K562 (cell line): ENCODE measurements at regions not wholly inside any gene's neighbourhood (a gene's known extent, or its start where the extent isn't known, plus 50 kb on each side); places are given as distances from the start of the nearest gene placed in this dataset.

Experiments
- ATAC-seq: fragments of 200-7000 bp; cut with Tn5 transposase; 3 replicates; pipeline ENCODE4 v1.9.1; 2020; ENCODE audit warnings: moderate library complexity
- BruUV-seq: library from RNA; stranded (reverse); fragments of 400-500 nt; replicated peaks from 2 replicates; lab custom pipeline; 2021; lab: Mats Ljungman, UMichigan
- CTCF ChIA-PET: fragments of 300-600 bp; formaldehyde crosslinking; extraction: SDS; loops from one replicate; lab custom pipeline; 2021; ENCODE audit warnings: low intra/inter-chr PET ratio; lab: Yijun Ruan, JAX
- POLR2A ChIA-PET: fragments of 300-600, 350-650 bp; sonication (Branson Sonifier 250); formaldehyde crosslinking; extraction: SDS; loops from one replicate; lab custom pipeline; 2021; ENCODE audit warnings: antibody characterized with exemption, inconsistent platforms; lab: Yijun Ruan, JAX
- DNase-seq, 4 experiments: peaks; one replicate each; pipeline versions ENCODE4 v3.0.0 to v3.0.0-alpha.2; 2011 to 2018; ENCODE audit warnings: low spot score in 3 of 4, mixed read lengths in 3 of 4; ENCODE audit errors: extremely low read depth in 1 of 4
- FAIRE-seq: peaks from 2 replicates; lab custom pipeline; 2011; peaks lifted over from hg19 to GRCh38; lab: Jason Lieb, UNC
- H2AFZ ChIP-seq: 2 replicates; pipeline ENCODE4 v1.6.0; 2011; ENCODE audit warnings: low read depth, low read length, control low read depth, inconsistent platforms
- H3K27ac ChIP-seq: fragments of 200-600 bp; 3 replicates; pipeline ENCODE4 v1.8.0; 2011; ENCODE audit warnings: low read depth, mild to moderate bottlenecking, control low read depth, inconsistent platforms, low read length, moderate library complexity, mixed read lengths; ENCODE audit errors: extremely low read depth
- H3K27me3 ChIP-seq, 2 experiments: fragments of 300-600 bp in 1 of 2; 2 replicates in 1 of 2; 3 replicates in 1 of 2; pipeline versions ENCODE4 v1.6.0 to v1.8.0; 2011; ENCODE audit warnings: inconsistent platforms in 2 of 2, low read length in 2 of 2, mild to moderate bottlenecking in 1 of 2, mixed read lengths in 1 of 2, moderate library complexity in 1 of 2; ENCODE audit not compliant: control insufficient read depth in 2 of 2, insufficient read depth in 2 of 2
- H3K36me3 ChIP-seq: fragments of 300-600 bp; 3 replicates; pipeline ENCODE4 v1.8.0; 2011; ENCODE audit warnings: mild to moderate bottlenecking, low read length, inconsistent platforms; ENCODE audit not compliant: control insufficient read depth, insufficient read depth
- H3K4me1 ChIP-seq, 2 experiments: fragments of 200-600 bp in 1 of 2; replicated peaks in 1 of 2; 2 replicates in 1 of 2; 3 replicates in 1 of 2; pipeline versions ENCODE4 v1.5.1 to v1.8.0; 2011; ENCODE audit warnings: inconsistent platforms in 2 of 2, low read length in 2 of 2, mild to moderate bottlenecking in 1 of 2, mixed read lengths in 1 of 2, moderate library complexity in 1 of 2; ENCODE audit not compliant: control insufficient read depth in 2 of 2, insufficient read depth in 2 of 2
- H3K4me2 ChIP-seq: 2 replicates; pipeline ENCODE4 v1.6.1; 2011; ENCODE audit warnings: low read length, control low read depth, inconsistent platforms, mixed read lengths; ENCODE audit not compliant: insufficient read depth
- H3K4me3 ChIP-seq: fragments of 200-600 bp; sonication (generic), shearing (Covaris generic); 2 replicates; pipeline ENCODE4 v1.5.1; 2016; ENCODE audit warnings: control low read depth, inconsistent platforms
- H3K79me2 ChIP-seq: fragments of 200-600 bp; 3 replicates; pipeline ENCODE4 v1.8.0; 2011; ENCODE audit warnings: low read length, inconsistent platforms; ENCODE audit not compliant: control insufficient read depth, insufficient read depth
- H3K9ac ChIP-seq, 2 experiments: 2 replicates each; pipeline versions ENCODE4 v1.6.0 to v1.6.1; 2011; ENCODE audit warnings: low read depth in 2 of 2, low read length in 2 of 2, control low read depth in 1 of 2, inconsistent platforms in 1 of 2, mild to moderate bottlenecking in 1 of 2, mixed read lengths in 1 of 2; ENCODE audit not compliant: insufficient read depth in 1 of 2
- H3K9me1 ChIP-seq: one replicate; pipeline ENCODE4 v1.6.0; 2011; ENCODE audit warnings: inconsistent platforms, mild to moderate bottlenecking, low read length, moderate library complexity; ENCODE audit not compliant: control insufficient read depth, insufficient read depth
- H3K9me3 ChIP-seq: replicated peaks from 2 replicates; pipeline ENCODE4 v1.5.1; 2011; ENCODE audit warnings: low read depth, low read length, inconsistent platforms; ENCODE audit not compliant: control insufficient read depth, insufficient read depth
- H4K20me1 ChIP-seq: replicated peaks from 2 replicates; pipeline ENCODE4 v1.6.1; 2011; ENCODE audit warnings: low read length, inconsistent platforms, mixed read lengths; ENCODE audit not compliant: control insufficient read depth, insufficient read depth
- CTCF ChIP-seq, 3 experiments: IDR thresholded peaks in 2 of 3; conservative IDR thresholded peaks in 1 of 3; 2 replicates each; pipeline ENCODE4 v1.5.1; 2011 to 2012; ENCODE audit warnings: low read length in 3 of 3, mild to moderate bottlenecking in 3 of 3, control low read depth in 2 of 3, improper control_type of control experiment in 1 of 3, inconsistent platforms in 1 of 3, low read depth in 1 of 3, mixed read lengths in 1 of 3, moderate library complexity in 1 of 3; ENCODE audit not compliant: insufficient read depth in 2 of 3
- HNRNPK ChIP-seq: fragments of 200-400 bp; formaldehyde crosslinking; IDR thresholded peaks from one replicate; pipeline ENCODE4 v1.6.1; 2018; ENCODE audit warnings: mild to moderate bottlenecking, low read depth, low read length; ENCODE audit not compliant: poor library complexity, severe bottlenecking
- KAT7 ChIP-seq: sonication (generic); formaldehyde crosslinking; IDR thresholded peaks from 2 replicates; pipeline ENCODE4 v1.8.0; 2022; ENCODE audit warnings: missing genetic modification reagents, mild to moderate bottlenecking, borderline replicate concordance
- NCOA4 ChIP-seq: fragments of 450-650 bp; IDR thresholded peaks from 2 replicates; pipeline ENCODE4 v1.6.1; 2018; ENCODE audit warnings: mild to moderate bottlenecking; ENCODE audit not compliant: partially characterized antibody
- NCOA6 ChIP-seq: fragments of 450-650 bp; IDR thresholded peaks from 2 replicates; pipeline ENCODE4 v1.6.1; 2017; ENCODE audit warnings: mild to moderate bottlenecking
- NFRKB ChIP-seq: fragments of 450-650 bp; IDR thresholded peaks from 2 replicates; pipeline ENCODE4 v1.6.1; 2016; ENCODE audit warnings: low read depth
- SNAPC5 ChIP-seq: fragments of 250-450 bp; sonication (Bioruptor Pico); IDR thresholded peaks from 2 replicates; pipeline ENCODE4 v1.8.0; 2021; ENCODE audit warnings: moderate library complexity, mild to moderate bottlenecking, inconsistent platforms
- WGBS: fragments of 100-300 bp; shearing (Covaris generic); methylation state at CpG from one replicate; pipeline ENCODE4 v1.1.6; 2016; ENCODE audit warnings: low coverage, mixed read lengths; ENCODE audit not compliant: insufficient coverage; ENCODE audit errors: missing lambda C conversion rate; 5-methylcytosine and 5-hydroxymethylcytosine counted together
- in situ Hi-C: fragments of 300-500 bp; cut with MboI; formaldehyde crosslinking; loops from 4 replicates; pipeline ENCODE4 v1.15.0; 2018; ENCODE audit warnings: inconsistent platforms, mixed read lengths
- intact Hi-C: fragments of 100-400 bp; cut with micrococcal nuclease; formaldehyde crosslinking; loops from 2 replicates; pipeline ENCODE4 v1.14.2; 2022
- TF ChIP-seq, protein P1 (sequence below): fragments of 450-650 bp; IDR thresholded peaks from 2 replicates; pipeline ENCODE4 v1.6.1; 2018; ENCODE audit not compliant: partially characterized antibody

GRCh38 chr6:90982051-90982450 is 395.2 kb upstream of the MAP3K7 start:
- Histone ChIP-seq H3K79me2 (no peaks in the 10 kb centered on the region), H3K9me1 (no peaks in the 10 kb centered on the region)
- intact Hi-C loops, result no loop called here
- TF ChIP-seq KAT7 (CRISPR knock-in tag) (no peak), NCOA6 (no peak), CTCF (IDR thresholded peaks at IDR 0.05 in 2 of 3, conservative IDR thresholded peaks at IDR 0.05 in 1 of 3; ENCODE audit: insufficient read depth in 2 of 3, low read depth in 1 of 3, low read length in 3 of 3) (peak; percentile 13 to 27 (median 15); a peak in 2 of 6 replicates), NCOA4 (no peak), SNAPC5 (CRISPR knock-in tag) (no peak), HNRNPK (no peak), NFRKB (no peak)
- TF ChIP-seq, protein P1, sequence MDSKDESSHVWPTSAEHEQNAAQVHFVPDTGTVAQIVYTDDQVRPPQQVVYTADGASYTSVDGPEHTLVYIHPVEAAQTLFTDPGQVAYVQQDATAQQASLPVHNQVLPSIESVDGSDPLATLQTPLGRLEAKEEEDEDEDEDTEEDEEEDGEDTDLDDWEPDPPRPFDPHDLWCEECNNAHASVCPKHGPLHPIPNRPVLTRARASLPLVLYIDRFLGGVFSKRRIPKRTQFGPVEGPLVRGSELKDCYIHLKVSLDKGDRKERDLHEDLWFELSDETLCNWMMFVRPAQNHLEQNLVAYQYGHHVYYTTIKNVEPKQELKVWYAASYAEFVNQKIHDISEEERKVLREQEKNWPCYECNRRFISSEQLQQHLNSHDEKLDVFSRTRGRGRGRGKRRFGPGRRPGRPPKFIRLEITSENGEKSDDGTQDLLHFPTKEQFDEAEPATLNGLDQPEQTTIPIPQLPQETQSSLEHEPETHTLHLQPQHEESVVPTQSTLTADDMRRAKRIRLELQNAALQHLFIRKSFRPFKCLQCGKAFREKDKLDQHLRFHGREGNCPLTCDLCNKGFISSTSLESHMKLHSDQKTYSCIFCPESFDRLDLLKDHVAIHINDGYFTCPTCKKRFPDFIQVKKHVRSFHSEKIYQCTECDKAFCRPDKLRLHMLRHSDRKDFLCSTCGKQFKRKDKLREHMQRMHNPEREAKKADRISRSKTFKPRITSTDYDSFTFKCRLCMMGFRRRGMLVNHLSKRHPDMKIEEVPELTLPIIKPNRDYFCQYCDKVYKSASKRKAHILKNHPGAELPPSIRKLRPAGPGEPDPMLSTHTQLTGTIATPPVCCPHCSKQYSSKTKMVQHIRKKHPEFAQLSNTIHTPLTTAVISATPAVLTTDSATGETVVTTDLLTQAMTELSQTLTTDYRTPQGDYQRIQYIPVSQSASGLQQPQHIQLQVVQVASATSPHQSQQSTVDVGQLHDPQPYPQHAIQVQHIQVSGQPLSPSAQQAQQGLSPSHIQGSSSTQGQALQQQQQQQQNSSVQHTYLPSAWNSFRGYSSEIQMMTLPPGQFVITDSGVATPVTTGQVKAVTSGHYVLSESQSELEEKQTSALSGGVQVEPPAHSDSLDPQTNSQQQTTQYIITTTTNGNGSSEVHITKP, result no peak
- TF ChIP-seq, all 486 proteins: peak for 1
- ChIA-PET CTCF (no interaction called here), POLR2A (interaction anchor here (0.6 kb wide), 1 partner anchor 765 kb away, joined by 4 read pairs; no protein-coding TSS in a partner anchor)
- H3K9ac ChIP-seq, result no peak overlapping the region
- no peak overlapping the region for H3K4me3 ChIP-seq
- no TSS peak for BruUV-seq
- no peaks in the 10 kb centered on the region for H3K9me3 ChIP-seq
- H4K20me1 ChIP-seq, result no peaks in the 10 kb centered on the region
- no peaks in the 10 kb centered on the region; a peak in 1 of 5 replicates for H3K27me3 ChIP-seq
- no peak for FAIRE-seq
- WGBS, result 0% methylated on average over 3 of the region's 3 CpGs
- no peak overlapping the region for H3K4me2 ChIP-seq
- in situ Hi-C loops, result no loop called here
- peak; percentile 66; the same call in 2 of the 3 replicates for ATAC-seq
- H2AFZ ChIP-seq, result no peak overlapping the region
- H3K27ac ChIP-seq, result no peak overlapping the region
- H3K4me1 ChIP-seq, result no peaks in the 10 kb centered on the region
- DNase-seq, result peak in 1 of 4 experiments; percentile 1
- H3K36me3 ChIP-seq, result no peaks in the 10 kb centered on the region
